ENCODE measurements at regions not wholly inside any gene's neighbourhood (a gene's known extent, or its start where the extent isn't known, plus 50 kb on each side); places are given as distances from the start of the nearest gene placed in this dataset.

GRCh38 chr22:23399367-23400285 lies 180.5 kb downstream of the IGLL1 start:
- intact Hi-C loops (cut with DNase I), result loop anchor here in 4 of 10 donors (5.0 to 10.0 kb wide), 2 partner anchors 135 to 138 kb away; no protein-coding TSS in a partner anchor
- ATAC-seq (no peak), DNase-seq (peak in 1 of 5 donors; percentile 60)
- Histone ChIP-seq H3K9me3 (no peaks in the 10 kb centered on the region), H3K36me3 (no peaks in the 10 kb centered on the region), H3K27me3 (peaks cover 0 to 15% (median 0%) of the 10 kb centered on the region in 9 donors), H3K4me3 (no peak overlapping the region), H3K4me1 (peaks cover 0 to 9% (median 0%) of the 10 kb centered on the region in 12 donors), H3K27ac (no peak overlapping the region)
- 80 to 86% (median 83%) methylated on average over 33 to 46 of the region's 46 CpGs for WGBS, 4 donors
- TF ChIP-seq POLR2A (IDR thresholded peaks at IDR 0.05), result no peak
- no peak for TF ChIP-seq CTCF (IDR thresholded peaks at IDR 0.05)

GRCh38 chr22:23398701-23399366 lies 181.3 kb downstream of the IGLL1 start:
- H3K4me1 ChIP-seq, result peaks cover 0 to 9% (median 0%) of the 10 kb centered on the region in 12 donors
- no peak overlapping the region for H3K27ac ChIP-seq
- TF ChIP-seq POLR2A (IDR thresholded peaks at IDR 0.05), result no peak
- no peak for TF ChIP-seq CTCF (IDR thresholded peaks at IDR 0.05)
- WGBS, 4 donors, result 60 to 68% (median 66%) methylated on average over 5 to 15 of the region's 15 CpGs
- no peak for DNase-seq
- no peak for ATAC-seq
- intact Hi-C loops (cut with DNase I), result loop anchor here in 1 of 10 donors (10.0 kb wide), 1 partner anchor 136 kb away; no protein-coding TSS in a partner anchor
- no peaks in the 10 kb centered on the region for H3K9me3 ChIP-seq
- no peak overlapping the region for H3K4me3 ChIP-seq
- H3K36me3 ChIP-seq, result no peaks in the 10 kb centered on the region
- H3K27me3 ChIP-seq, result peaks cover 0 to 15% (median 0%) of the 10 kb centered on the region in 9 donors

- intact Hi-C loops (cut with DNase I), result loop anchor here in 1 of 10 donors (10.0 kb wide), 1 partner anchor 137 kb away; no protein-coding TSS in a partner anchor
- DNase-seq, result no peak
- 85 to 93% (median 91%) methylated on average over 18 to 29 of the region's 29 CpGs for WGBS, 4 donors
Observed at GRCh38 chr22:23397613-23398567, 182.2 kb downstream of the IGLL1 start.

More at GRCh38 chr22:23397613-23398567, 182.2 kb downstream of the IGLL1 start:
- H3K36me3 ChIP-seq, result no peaks in the 10 kb centered on the region
- peaks cover 0 to 15% (median 0%) of the 10 kb centered on the region in 9 donors for H3K27me3 ChIP-seq
- no peak overlapping the region for H3K4me3 ChIP-seq
- H3K27ac ChIP-seq, result no peak overlapping the region
- H3K9me3 ChIP-seq, result no peaks in the 10 kb centered on the region
- TF ChIP-seq POLR2A (IDR thresholded peaks at IDR 0.05), result no peak
- TF ChIP-seq CTCF (IDR thresholded peaks at IDR 0.05), result no peak
- peaks cover 0 to 8% (median 0%) of the 10 kb centered on the region in 12 donors for H3K4me1 ChIP-seq
- no peak for ATAC-seq

All from heart left ventricle (tissue), 16 donors.